CD4-positive, alpha-beta T cell (primary cell): ENCODE measurements at regions not wholly inside any gene's neighbourhood (a gene's known extent, or its start where the extent isn't known, plus 50 kb on each side); places are given as distances from the start of the nearest gene placed in this dataset.

Experiments used
- ATAC-seq: fragments of 200-7000 bp; cut with Tn5 transposase; one replicate; pipeline ENCODE4 v1.10.0; 2022; ENCODE audit warnings: mild to moderate bottlenecking; ENCODE audit not compliant: poor library complexity
- CTCF ChIA-PET: fragments of 350-600 bp; sonication (Branson Sonifier 250); formaldehyde crosslinking; loops from one replicate; lab custom pipeline; 2021; ENCODE audit warnings: antibody characterized with exemption, inconsistent platforms; lab: Charles Lee
- POLR2A ChIA-PET: fragments of 350-600 bp; sonication (Branson Sonifier 250); formaldehyde crosslinking; loops from one replicate; lab custom pipeline; 2021; ENCODE audit warnings: antibody characterized with exemption, inconsistent platforms; lab: Charles Lee
- DNase-seq, 14 experiments: peaks; one replicate each; pipeline ENCODE4 v3.0.0-alpha.2; 2013 to 2020; ENCODE audit warnings: mixed read lengths in 2 of 14
- H3K27ac ChIP-seq, 2 donors: one replicate each; pipeline versions ENCODE4 v1.5.1 to v1.7.0; 2013; ENCODE audit warnings: low read length in 2 of 2, low read depth in 1 of 2, mild to moderate bottlenecking in 1 of 2
- H3K27me3 ChIP-seq, 2 experiments: 1 replicate in 1 of 2; 2 replicates in 1 of 2; pipeline versions ENCODE4 v1.6.1 to v1.7.0; 2013; ENCODE audit warnings: low read length in 2 of 2, control low read depth in 1 of 2, mild to moderate bottlenecking in 1 of 2, moderate library complexity in 1 of 2; ENCODE audit not compliant: insufficient read depth in 2 of 2, control insufficient read depth in 1 of 2
- H3K36me3 ChIP-seq: one replicate; pipeline ENCODE4 v1.6.1; 2013; ENCODE audit warnings: low read length, control low read depth; ENCODE audit not compliant: insufficient read depth
- H3K4me1 ChIP-seq: one replicate; pipeline ENCODE4 v1.6.1; 2013; ENCODE audit warnings: low read length, control low read depth; ENCODE audit not compliant: insufficient read depth
- H3K4me3 ChIP-seq: one replicate; pipeline ENCODE4 v1.5.1; 2013; ENCODE audit warnings: mild to moderate bottlenecking, low read length, moderate library complexity
- H3K9me3 ChIP-seq, 2 experiments: 1 replicate in 1 of 2; 2 replicates in 1 of 2; pipeline versions ENCODE4 v1.6.1 to v1.7.0; 2013; ENCODE audit warnings: low read length in 2 of 2, mild to moderate bottlenecking in 2 of 2, control low read depth in 1 of 2, moderate library complexity in 1 of 2; ENCODE audit not compliant: control insufficient read depth in 1 of 2, insufficient read depth in 1 of 2
- H3K27ac Mint-ChIP-seq: one replicate; pipeline ENCODE4 v1.8.0; 2020; ENCODE audit warnings: mixed read lengths
- H3K27me3 Mint-ChIP-seq: one replicate; pipeline ENCODE4 v1.8.0; 2021; ENCODE audit warnings: mixed read lengths
- H3K36me3 Mint-ChIP-seq: one replicate; pipeline ENCODE4 v1.8.0; 2021; ENCODE audit warnings: low read depth, mixed read lengths
- H3K4me1 Mint-ChIP-seq: one replicate; pipeline ENCODE4 v1.8.0; 2021; ENCODE audit warnings: low read depth, mixed read lengths
- H3K4me3 Mint-ChIP-seq: one replicate; pipeline ENCODE4 v1.8.0; 2020; ENCODE audit warnings: mild to moderate bottlenecking, mixed read lengths
- H3K9me3 Mint-ChIP-seq: one replicate; pipeline ENCODE4 v1.8.0; 2020; ENCODE audit warnings: mixed read lengths
- CTCF ChIP-seq: fragments of 200-600 bp; IDR thresholded peaks from one replicate; pipeline ENCODE4 v1.8.0; 2022; ENCODE audit warnings: antibody characterized with exemption, mild to moderate bottlenecking
- intact Hi-C, 2 experiments: fragments of 100-400 bp; cut with DNase I in 1 of 2; cut with micrococcal nuclease in 1 of 2; formaldehyde crosslinking; loops; one replicate each; pipeline versions ENCODE4 v1.15.1 to v1.9.0; 2023 to 2025; cut with DNase I, micrococcal nuclease

GRCh38 chr11:42800041-42800440, 511.8 kb upstream of the API5 start:
- H3K4me3 ChIP-seq = no peak overlapping the region
- CTCF ChIA-PET = no interaction called here
- no peaks in the 10 kb centered on the region for H3K27me3 ChIP-seq
- Mint-ChIP-seq H3K36me3 (no peaks in the 10 kb centered on the region), H3K27me3 (no peaks in the 10 kb centered on the region), H3K4me3 (no peak overlapping the region), H3K4me1 (no peaks in the 10 kb centered on the region), H3K9me3 (peaks cover 9% of the 10 kb centered on the region), H3K27ac (no peak overlapping the region)
- H3K36me3 ChIP-seq = no peaks in the 10 kb centered on the region
- no peak overlapping the region for H3K27ac ChIP-seq
- ATAC-seq (no peak), DNase-seq (no peak)
- no peaks in the 10 kb centered on the region for H3K4me1 ChIP-seq
- no peak for TF ChIP-seq CTCF
- POLR2A ChIA-PET = no interaction called here
- intact Hi-C loops = loop anchor here in 1 of 2 experiments (10.0 kb wide), 1 partner anchor 65 kb away; no protein-coding TSS in a partner anchor
- no peaks in the 10 kb centered on the region for H3K9me3 ChIP-seq

DNA sequence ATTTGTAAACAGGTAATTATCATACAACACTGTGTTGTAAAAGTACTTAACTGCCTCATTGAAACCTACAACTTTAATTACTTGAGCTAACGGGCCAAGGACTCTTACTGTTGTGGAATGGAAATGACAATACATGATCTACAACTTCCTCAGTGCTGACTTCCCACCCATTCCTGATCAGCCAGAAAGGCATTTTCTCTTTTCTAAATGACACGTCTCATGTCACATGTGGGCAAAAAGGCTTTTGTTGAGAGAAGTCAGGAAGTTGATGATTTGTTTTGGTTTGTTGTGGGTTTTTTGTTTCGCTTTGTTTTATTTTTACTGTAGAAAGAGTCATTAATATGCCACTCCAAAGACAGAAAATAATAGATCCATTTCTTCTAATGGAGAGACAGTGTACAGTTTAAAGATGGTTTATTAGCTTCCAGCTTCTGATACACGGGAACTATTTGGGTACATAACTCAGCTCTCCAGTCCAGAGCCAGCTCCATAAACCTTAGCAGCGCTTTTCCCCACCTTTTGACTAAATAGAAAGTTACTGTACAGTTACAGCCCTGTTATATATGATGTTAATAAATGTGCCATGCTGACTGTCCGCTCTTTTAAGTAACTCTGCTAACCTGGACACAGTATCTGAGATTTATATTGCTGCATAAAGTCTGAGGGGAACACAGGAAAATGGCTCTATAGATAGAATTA, 509.4 kb upstream of the API5 start:
- H3K27ac Mint-ChIP-seq = no peak overlapping the region
- intact Hi-C loops = loop anchor here in 1 of 2 experiments (10.0 kb wide), 1 partner anchor 68 kb away; no protein-coding TSS in a partner anchor

GRCh38 chr11:42806191-42806590, 505.6 kb upstream of the API5 start:
- no peak for TF ChIP-seq CTCF
- Histone ChIP-seq H3K27me3 (no peaks in the 10 kb centered on the region), H3K4me1 (no peaks in the 10 kb centered on the region), H3K4me3 (no peak overlapping the region), H3K36me3 (no peaks in the 10 kb centered on the region), H3K9me3 (no peaks in the 10 kb centered on the region), H3K27ac (no peak overlapping the region)
- Mint-ChIP-seq H3K36me3 (no peaks in the 10 kb centered on the region), H3K9me3 (peaks cover 8% of the 10 kb centered on the region), H3K27me3 (no peaks in the 10 kb centered on the region), H3K4me1 (no peaks in the 10 kb centered on the region), H3K4me3 (no peak overlapping the region), H3K27ac (no peak overlapping the region)
- ATAC-seq = no peak
- CTCF ChIA-PET = no interaction called here
- DNase-seq = no peak
- intact Hi-C loops = loop anchor here in 1 of 2 experiments (10.0 kb wide), 1 partner anchor 71 kb away; no protein-coding TSS in a partner anchor
- POLR2A ChIA-PET = no interaction called here

More for the DNA sequence above, 509.4 kb upstream of the API5 start:
- H3K4me1 Mint-ChIP-seq = no peaks in the 10 kb centered on the region
- ChIA-PET POLR2A (no interaction called here), CTCF (no interaction called here)
- Histone ChIP-seq H3K36me3 (no peaks in the 10 kb centered on the region), H3K27me3 (no peaks in the 10 kb centered on the region), H3K4me3 (no peak overlapping the region), H3K27ac (no peak overlapping the region), H3K9me3 (no peaks in the 10 kb centered on the region), H3K4me1 (no peaks in the 10 kb centered on the region)
- no peak overlapping the region for H3K4me3 Mint-ChIP-seq
- no peaks in the 10 kb centered on the region for H3K27me3 Mint-ChIP-seq
- DNase-seq (no peak), ATAC-seq (no peak)
- TF ChIP-seq CTCF = no peak
- H3K36me3 Mint-ChIP-seq = no peaks in the 10 kb centered on the region
- H3K9me3 Mint-ChIP-seq = peaks cover 5% of the 10 kb centered on the region
